Panc1 (cell line): ENCODE measurements at regions not wholly inside any gene's neighbourhood (a gene's known extent, or its start where the extent isn't known, plus 50 kb on each side); places are given as distances from the start of the nearest gene placed in this dataset.

Source experiments
- ATAC-seq: fragments of 200-7000 bp; cut with Tn5 transposase; 2 replicates; pipeline ENCODE4 v1.9.1; 2020; ENCODE audit warnings: mild to moderate bottlenecking, moderate library complexity
- BruUV-seq: library from RNA; stranded (reverse); fragments of 400-500 nt; replicated peaks from 2 replicates; lab custom pipeline; 2021; lab: Mats Ljungman, UMichigan
- CTCF ChIA-PET: fragments of 300-600 bp; sonication (Branson Sonifier 250); formaldehyde crosslinking; loops from one replicate; lab custom pipeline; 2022; ENCODE audit warnings: antibody characterized with exemption; lab: Charles Lee
- POLR2A ChIA-PET: fragments of 300-600 bp; sonication (Branson Sonifier 250); formaldehyde crosslinking; loops from one replicate; lab custom pipeline; 2022; ENCODE audit warnings: antibody characterized with exemption; lab: Charles Lee
- DNase-seq: peaks from one replicate; pipeline ENCODE4 v3.0.0-alpha.2; 2010; ENCODE audit warnings: low read depth, low spot score
- H3K27ac ChIP-seq: 2 replicates; pipeline ENCODE4 v1.5.1; 2011; ENCODE audit warnings: mild to moderate bottlenecking, low read length, inconsistent platforms
- H3K27me3 ChIP-seq: fragments of 200-500 bp; sonication (Bioruptor generic); 2 replicates; pipeline ENCODE4 v1.6.0; 2014; ENCODE audit warnings: low read length, inconsistent platforms; ENCODE audit not compliant: control insufficient read depth, insufficient read depth
- H3K36me3 ChIP-seq: fragments of 200-500 bp; sonication (Bioruptor generic); 2 replicates; pipeline ENCODE4 v1.5.1; 2014; ENCODE audit warnings: inconsistent platforms, mild to moderate bottlenecking, low read length, moderate library complexity; ENCODE audit not compliant: control insufficient read depth, insufficient read depth
- H3K4me1 ChIP-seq: 2 replicates; pipeline ENCODE4 v1.5.1; 2011; ENCODE audit warnings: inconsistent platforms, mild to moderate bottlenecking, low read length, moderate library complexity; ENCODE audit not compliant: control insufficient read depth, insufficient read depth
- H3K4me3 ChIP-seq, 2 experiments: 2 replicates each; pipeline ENCODE4 v1.5.1; 2011 to 2012; ENCODE audit warnings: low read depth in 2 of 2, low read length in 2 of 2, mild to moderate bottlenecking in 2 of 2, inconsistent platforms in 1 of 2, moderate library complexity in 1 of 2
- H3K9me3 ChIP-seq: fragments of 200-500 bp; sonication (Bioruptor generic); 2 replicates; pipeline ENCODE4 v1.5.1; 2014; ENCODE audit warnings: low read depth, mild to moderate bottlenecking, inconsistent platforms, low read length, moderate library complexity; ENCODE audit not compliant: control insufficient read depth, insufficient read depth
- CTCF ChIP-seq: fragments of 450-650 bp; IDR thresholded peaks from 2 replicates; pipeline ENCODE4 v1.5.1; 2017; ENCODE audit warnings: mild to moderate bottlenecking
- POLR2AphosphoS5 ChIP-seq: IDR thresholded peaks from 2 replicates; pipeline ENCODE4 v1.6.1; 2012; ENCODE audit warnings: mild to moderate bottlenecking, low read depth, low read length, moderate library complexity
- REST ChIP-seq, 2 experiments: IDR thresholded peaks; 2 replicates each; pipeline ENCODE4 v1.6.1; 2011 to 2012; ENCODE audit warnings: low read depth in 2 of 2, control low read depth in 1 of 2, low read length in 1 of 2, mild to moderate bottlenecking in 1 of 2, moderate library complexity in 1 of 2; ENCODE audit not compliant: insufficient read depth in 1 of 2
- SIN3A ChIP-seq: IDR thresholded peaks from 2 replicates; pipeline ENCODE4 v1.6.1; 2012; ENCODE audit warnings: low read depth, mild to moderate bottlenecking, low read length, moderate library complexity, borderline replicate concordance; ENCODE audit not compliant: insufficient read depth
- TCF7L2 ChIP-seq: IDR thresholded peaks from 2 replicates; pipeline ENCODE4 v1.6.1; 2011; ENCODE audit warnings: mild to moderate bottlenecking, low read depth, low read length, inconsistent platforms
- in situ Hi-C: cut with HindIII; loops from 2 replicates; pipeline ENCODE4 v1.10.0; 2016; ENCODE audit warnings: low sequenced_read_pairs, low pct_unique_long_range_greater_than_20kb
- intact Hi-C: fragments of 100-400 bp; cut with micrococcal nuclease; formaldehyde crosslinking; loops from one replicate; pipeline ENCODE4 v1.10.0; 2022; ENCODE audit not compliant: unreplicated experiment

GRCh38 chr4:59518005-59518823, 1681.9 kb upstream of the ADGRL3 start:
- no peak for TF ChIP-seq REST (IDR thresholded peaks at IDR 0.05; ENCODE audit: insufficient read depth in 1 of 2, low read depth in 2 of 2, low read length in 1 of 2)
- TF ChIP-seq SIN3A = no peak
- TF ChIP-seq POLR2AphosphoS5 = no peak
- no peak for TF ChIP-seq CTCF
- TF ChIP-seq TCF7L2 = no peak
- CTCF ChIA-PET = no interaction called here
- POLR2A ChIA-PET = no interaction called here
- Histone ChIP-seq H3K27ac (no peak overlapping the region), H3K27me3 (no peaks in the 10 kb centered on the region), H3K36me3 (no peaks in the 10 kb centered on the region), H3K9me3 (no peaks in the 10 kb centered on the region), H3K4me1 (no peaks in the 10 kb centered on the region), H3K4me3 (no peak overlapping the region)
- no TSS peak for BruUV-seq
- DNase-seq (no peak), ATAC-seq (no peak)
- intact Hi-C loops = no loop called here
- in situ Hi-C loops = no loop called here

GRCh38 chr4:59525885-59526284, 1674.2 kb upstream of the ADGRL3 start:
- ChIA-PET CTCF (no interaction called here), POLR2A (no interaction called here)
- in situ Hi-C loops = no loop called here
- no TSS peak for BruUV-seq
- no peak for ATAC-seq
- H3K4me3 ChIP-seq = no peak overlapping the region
- TF ChIP-seq SIN3A = no peak
- no peak for TF ChIP-seq CTCF
- no peak for TF ChIP-seq TCF7L2
- TF ChIP-seq REST (IDR thresholded peaks at IDR 0.05; ENCODE audit: insufficient read depth in 1 of 2, low read depth in 2 of 2, low read length in 1 of 2) = no peak
- no peak for TF ChIP-seq POLR2AphosphoS5
- H3K4me1 ChIP-seq = no peaks in the 10 kb centered on the region
- no peaks in the 10 kb centered on the region for H3K27me3 ChIP-seq
- H3K27ac ChIP-seq = no peak overlapping the region
- intact Hi-C loops = no loop called here
- no peaks in the 10 kb centered on the region for H3K9me3 ChIP-seq
- no peak for DNase-seq
- H3K36me3 ChIP-seq = no peaks in the 10 kb centered on the region
